ENCODE measurements at regions not wholly inside any gene's neighbourhood (a gene's known extent, or its start where the extent isn't known, plus 50 kb on each side); places are given as distances from the start of the nearest gene placed in this dataset.

- Mint-ChIP-seq H3K4me1 (no peaks in the 10 kb centered on the region), H3K36me3 (no peaks in the 10 kb centered on the region), H3K9me3 (no peaks in the 10 kb centered on the region), H3K27me3 (peaks cover 11% of the 10 kb centered on the region), H3K4me3 (no peak overlapping the region), H3K27ac (no peak overlapping the region)
These were observed 160.1 kb downstream of the TMX1 start for GRCh38 chr14:51400139-51400538.

DNA sequence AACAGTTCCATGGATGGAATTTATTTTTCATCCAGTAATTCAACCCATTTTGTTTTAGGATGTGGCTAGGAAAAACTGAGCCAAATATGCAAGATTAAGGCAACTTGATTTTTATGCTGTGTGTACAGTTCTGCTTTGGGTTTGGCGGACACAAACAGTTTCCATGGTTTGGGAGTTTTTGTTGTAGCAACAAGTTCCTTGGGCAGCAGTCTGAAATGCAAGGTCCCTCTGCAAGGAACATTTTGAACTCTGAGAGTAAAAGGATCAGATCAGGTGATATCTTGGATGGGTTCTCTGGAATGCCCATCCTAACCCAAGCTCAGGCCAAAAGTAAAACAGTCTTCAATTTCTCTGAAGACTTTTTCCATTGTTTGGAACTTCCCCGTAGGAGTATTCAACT lies 161.2 kb downstream of the TMX1 start:
- Mint-ChIP-seq H3K27ac (no peak overlapping the region), H3K36me3 (no peaks in the 10 kb centered on the region), H3K4me3 (no peak overlapping the region), H3K27me3 (peaks cover 8% of the 10 kb centered on the region), H3K9me3 (no peaks in the 10 kb centered on the region), H3K4me1 (no peaks in the 10 kb centered on the region)

- Mint-ChIP-seq H3K9me3 (no peaks in the 10 kb centered on the region), H3K27me3 (peaks cover 8% of the 10 kb centered on the region), H3K4me1 (no peaks in the 10 kb centered on the region), H3K4me3 (no peak overlapping the region), H3K36me3 (no peaks in the 10 kb centered on the region), H3K27ac (no peak overlapping the region)
These were observed 161.7 kb downstream of the TMX1 start for GRCh38 chr14:51401756-51402155.

GRCh38 chr14:51410897-51411296 lies 170.8 kb downstream of the TMX1 start:
- Mint-ChIP-seq H3K27ac (no peak overlapping the region), H3K36me3 (no peaks in the 10 kb centered on the region), H3K9me3 (peaks cover 0 to 4% (median 4%) of the 10 kb centered on the region in 3 donors), H3K4me3 (no peak overlapping the region), H3K4me1 (no peaks in the 10 kb centered on the region), H3K27me3 (peaks cover 4% of the 10 kb centered on the region)

DNA sequence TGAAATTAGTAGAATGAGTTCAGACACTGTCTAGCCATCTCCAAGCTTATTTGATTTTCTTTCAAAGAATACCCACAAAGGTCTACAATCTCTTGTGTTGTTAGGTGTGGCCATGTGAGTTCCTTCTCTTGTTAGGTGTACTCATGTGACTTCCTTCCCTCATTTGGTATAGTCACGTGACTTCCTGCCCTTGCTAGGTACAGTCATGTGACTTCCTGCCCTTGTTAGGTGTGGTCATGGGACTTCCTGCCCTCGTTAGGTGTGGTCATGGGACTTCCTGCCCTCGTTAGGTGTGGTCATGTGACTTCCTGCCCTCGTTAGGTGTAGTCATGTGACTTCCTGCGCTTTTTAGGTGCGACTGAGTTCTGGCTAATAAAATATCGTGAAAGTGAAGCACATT lies 179.6 kb downstream of the TMX1 start:
- H3K36me3 Mint-ChIP-seq = no peaks in the 10 kb centered on the region
- H3K9me3 Mint-ChIP-seq = peaks cover 8 to 16% (median 16%) of the 10 kb centered on the region in 3 donors
- H3K4me3 Mint-ChIP-seq = peak overlapping the region in 1 of 4 donors; percentile 50
- H3K27ac Mint-ChIP-seq = peak overlapping the region in 2 of 3 donors; percentile 49 to 80
- peaks cover 7% of the 10 kb centered on the region for H3K27me3 Mint-ChIP-seq
- H3K4me1 Mint-ChIP-seq = peaks cover 3 to 10% (median 7%) of the 10 kb centered on the region in 3 donors

- no peak overlapping the region for H3K27ac Mint-ChIP-seq
- H3K36me3 Mint-ChIP-seq = no peaks in the 10 kb centered on the region
- peaks cover 2% of the 10 kb centered on the region for H3K27me3 Mint-ChIP-seq
- peaks cover 6 to 16% (median 9%) of the 10 kb centered on the region in 3 donors for H3K9me3 Mint-ChIP-seq
- peaks cover 3 to 10% (median 7%) of the 10 kb centered on the region in 3 donors for H3K4me1 Mint-ChIP-seq
- no peak overlapping the region for H3K4me3 Mint-ChIP-seq
These were observed 182.7 kb downstream of the TMX1 start for GRCh38 chr14:51422704-51423103.

GRCh38 chr14:51424041-51424440 lies 184.0 kb downstream of the TMX1 start:
- no peak overlapping the region for H3K4me3 Mint-ChIP-seq
- peaks cover 6 to 16% (median 8%) of the 10 kb centered on the region in 3 donors for H3K9me3 Mint-ChIP-seq
- H3K4me1 Mint-ChIP-seq = peaks cover 3 to 10% (median 7%) of the 10 kb centered on the region in 3 donors
- H3K27ac Mint-ChIP-seq = no peak overlapping the region
- H3K36me3 Mint-ChIP-seq = no peaks in the 10 kb centered on the region
- H3K27me3 Mint-ChIP-seq = peaks cover 4% of the 10 kb centered on the region

GRCh38 chr14:51424561-51425251 lies 184.7 kb downstream of the TMX1 start:
- Mint-ChIP-seq H3K27me3 (peaks cover 4% of the 10 kb centered on the region), H3K36me3 (no peaks in the 10 kb centered on the region), H3K4me1 (peaks cover 3 to 6% (median 6%) of the 10 kb centered on the region in 3 donors), H3K27ac (no peak overlapping the region), H3K4me3 (no peak overlapping the region), H3K9me3 (peaks cover 4 to 16% (median 6%) of the 10 kb centered on the region in 3 donors)

- H3K27ac Mint-ChIP-seq = no peak overlapping the region
- H3K36me3 Mint-ChIP-seq = no peaks in the 10 kb centered on the region
- no peak overlapping the region for H3K4me3 Mint-ChIP-seq
- H3K27me3 Mint-ChIP-seq = peaks cover 12% of the 10 kb centered on the region
- peaks cover 0 to under 1% (median 0%) of the 10 kb centered on the region in 3 donors for H3K9me3 Mint-ChIP-seq
- peaks cover 0 to 3% (median 0%) of the 10 kb centered on the region in 3 donors for H3K4me1 Mint-ChIP-seq
These were observed 188.9 kb downstream of the TMX1 start for GRCh38 chr14:51428981-51429380.

- Mint-ChIP-seq H3K4me3 (no peak overlapping the region), H3K9me3 (no peaks in the 10 kb centered on the region), H3K36me3 (no peaks in the 10 kb centered on the region), H3K27ac (no peak overlapping the region), H3K4me1 (peaks cover 0 to 3% (median 0%) of the 10 kb centered on the region in 3 donors), H3K27me3 (peaks cover 12% of the 10 kb centered on the region)
These were observed 190.0 kb downstream of the TMX1 start for GRCh38 chr14:51430079-51430478.

- Mint-ChIP-seq H3K36me3 (no peaks in the 10 kb centered on the region), H3K27ac (no peak overlapping the region), H3K27me3 (peaks cover 12% of the 10 kb centered on the region), H3K4me3 (no peak overlapping the region), H3K4me1 (peaks cover 0 to 3% (median 0%) of the 10 kb centered on the region in 3 donors), H3K9me3 (no peaks in the 10 kb centered on the region)
These were observed 190.6 kb downstream of the TMX1 start for GRCh38 chr14:51430633-51431032.

- H3K36me3 Mint-ChIP-seq = no peaks in the 10 kb centered on the region
- no peak overlapping the region for H3K4me3 Mint-ChIP-seq
- H3K27me3 Mint-ChIP-seq = peaks cover 12% of the 10 kb centered on the region
- no peaks in the 10 kb centered on the region for H3K9me3 Mint-ChIP-seq
- H3K27ac Mint-ChIP-seq = no peak overlapping the region
- peaks cover 0 to 3% (median 0%) of the 10 kb centered on the region in 3 donors for H3K4me1 Mint-ChIP-seq
These were observed 191.1 kb downstream of the TMX1 start for GRCh38 chr14:51431033-51431709.

GRCh38 chr14:51431741-51432140 lies 191.7 kb downstream of the TMX1 start:
- no peak overlapping the region for H3K27ac Mint-ChIP-seq
- H3K36me3 Mint-ChIP-seq = no peaks in the 10 kb centered on the region
- no peaks in the 10 kb centered on the region for H3K9me3 Mint-ChIP-seq
- H3K4me3 Mint-ChIP-seq = no peak overlapping the region
- H3K27me3 Mint-ChIP-seq = peaks cover 12% of the 10 kb centered on the region
- peaks cover 0 to 3% (median 0%) of the 10 kb centered on the region in 3 donors for H3K4me1 Mint-ChIP-seq

DNA sequence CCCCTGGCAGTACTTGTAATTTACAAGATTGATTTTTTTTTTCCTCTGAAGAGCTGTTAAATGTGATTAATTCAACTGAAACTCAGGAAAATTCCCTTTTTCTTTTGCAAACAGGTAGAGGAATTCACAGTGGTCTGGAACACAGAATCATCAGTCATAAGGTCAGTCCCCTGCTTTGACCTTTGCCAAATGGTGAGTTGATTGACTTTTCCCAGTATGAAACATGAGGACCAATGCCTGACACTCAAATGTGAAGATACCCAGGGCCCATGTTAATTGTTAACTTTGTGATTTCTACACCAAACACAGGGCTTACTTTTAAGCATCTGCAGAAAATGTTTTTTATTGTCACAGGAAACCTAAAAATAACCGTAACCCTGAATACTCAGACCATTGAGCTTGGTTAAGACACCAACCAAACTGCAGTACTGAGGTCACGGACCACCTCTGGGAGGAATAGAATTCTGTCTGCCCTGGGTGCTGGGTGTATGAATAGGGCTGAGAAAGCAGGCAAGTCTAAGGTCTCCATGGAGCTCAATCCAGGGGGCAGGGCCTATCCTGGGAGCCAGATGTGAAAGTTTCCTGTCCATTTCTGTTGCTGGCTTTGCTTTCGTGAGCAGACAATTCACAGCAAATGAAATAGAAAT lies 192.4 kb downstream of the TMX1 start:
- peaks cover 0 to 3% (median 0%) of the 10 kb centered on the region in 3 donors for H3K4me1 Mint-ChIP-seq
- H3K27ac Mint-ChIP-seq = no peak overlapping the region
- peaks cover 12% of the 10 kb centered on the region for H3K27me3 Mint-ChIP-seq
- H3K9me3 Mint-ChIP-seq = no peaks in the 10 kb centered on the region
- H3K36me3 Mint-ChIP-seq = no peaks in the 10 kb centered on the region
- H3K4me3 Mint-ChIP-seq = no peak overlapping the region

DNA sequence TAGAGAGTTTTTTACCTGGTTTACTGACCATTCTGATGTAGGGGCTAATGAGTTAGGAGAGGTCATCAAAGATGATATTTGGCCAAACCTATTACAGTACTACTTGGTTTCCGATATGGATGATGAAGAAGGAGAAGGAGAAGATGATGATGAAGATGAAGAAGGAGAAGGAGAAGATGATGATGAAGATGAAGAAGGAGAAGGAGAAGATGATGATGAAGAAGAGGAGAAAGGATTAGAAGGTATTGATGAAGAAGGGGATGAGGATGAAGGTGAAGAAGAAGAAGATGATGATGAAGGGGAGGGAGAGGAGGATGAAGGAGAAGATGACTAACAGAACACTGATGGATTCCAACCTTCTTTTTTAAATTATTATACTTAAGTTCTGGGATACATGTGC lies 196.6 kb downstream of the TMX1 start:
- no peak overlapping the region for H3K4me3 Mint-ChIP-seq
- H3K4me1 Mint-ChIP-seq = peaks cover 0 to 2% (median 0%) of the 10 kb centered on the region in 3 donors
- H3K27me3 Mint-ChIP-seq = peaks cover 3% of the 10 kb centered on the region
- no peak overlapping the region for H3K27ac Mint-ChIP-seq
- no peaks in the 10 kb centered on the region for H3K9me3 Mint-ChIP-seq
- H3K36me3 Mint-ChIP-seq = peaks cover 4% of the 10 kb centered on the region

All from IgD-negative memory B cell (primary cell).